CD14-positive monocyte (primary cell): ENCODE measurements at regions not wholly inside any gene's neighbourhood (a gene's known extent, or its start where the extent isn't known, plus 50 kb on each side); places are given as distances from the start of the nearest gene placed in this dataset.
A peak's percentile ranks its signal among the peaks of the same experiment; 100 is the strongest.

Experiments used
- DNase-seq, 3 donors: peaks; one replicate each; pipeline ENCODE4 v3.0.0-alpha.2; 2011 to 2022
- H2AFZ ChIP-seq: 2 replicates; pipeline ENCODE4 v1.6.0; 2012; ENCODE audit warnings: mild to moderate bottlenecking, low read depth, low read length, inconsistent platforms; ENCODE audit not compliant: insufficient read depth, poor library complexity, severe bottlenecking
- H3K27ac ChIP-seq, 2 donors: 1 replicate in 1 of 2; 2 replicates in 1 of 2; pipeline ENCODE4 v1.5.1; 2012 to 2013; ENCODE audit warnings: low read length in 2 of 2, control low read depth in 1 of 2, inconsistent platforms in 1 of 2, low read depth in 1 of 2, mild to moderate bottlenecking in 1 of 2
- H3K27me3 ChIP-seq, 2 donors: one replicate each; pipeline versions ENCODE4 v1.6.0 to v1.6.1; 2011 to 2013; ENCODE audit warnings: low read length in 2 of 2; ENCODE audit not compliant: control insufficient read depth in 2 of 2, insufficient read depth in 2 of 2
- H3K36me3 ChIP-seq, 2 donors: replicated peaks in 1 of 2; 1 replicate in 1 of 2; 2 replicates in 1 of 2; pipeline versions ENCODE4 v1.5.1 to v1.6.1; 2012 to 2013; ENCODE audit warnings: low read length in 2 of 2, control low read depth in 1 of 2, inconsistent platforms in 1 of 2, mild to moderate bottlenecking in 1 of 2; ENCODE audit not compliant: insufficient read depth in 2 of 2, control insufficient read depth in 1 of 2
- H3K4me1 ChIP-seq, 2 donors: 1 replicate in 1 of 2; 2 replicates in 1 of 2; pipeline versions ENCODE4 v1.5.1 to v1.6.1; 2012 to 2013; ENCODE audit warnings: low read length in 2 of 2, control low read depth in 1 of 2, inconsistent platforms in 1 of 2, mild to moderate bottlenecking in 1 of 2, moderate library complexity in 1 of 2; ENCODE audit not compliant: insufficient read depth in 2 of 2, control insufficient read depth in 1 of 2
- H3K4me2 ChIP-seq: replicated peaks from 2 replicates; pipeline ENCODE3; 2012; ENCODE audit warnings: low read length, moderate library complexity, mild to moderate bottlenecking; ENCODE audit not compliant: poor library complexity, severe bottlenecking; ENCODE audit errors: extremely low read depth
- H3K4me3 ChIP-seq, 3 experiments: fragments of 200-600 bp in 1 of 3; sonication (generic) in 1 of 3; replicated peaks in 1 of 3; 1 replicate in 2 of 3; 2 replicates in 1 of 3; pipeline ENCODE4 v1.5.1; 2011 to 2013; ENCODE audit warnings: low read length in 3 of 3, mild to moderate bottlenecking in 3 of 3, control low read depth in 2 of 3, low read depth in 2 of 3, inconsistent platforms in 1 of 3, moderate library complexity in 1 of 3
- H3K79me2 ChIP-seq: 2 replicates; pipeline ENCODE4 v1.6.0; 2012; ENCODE audit warnings: mild to moderate bottlenecking, control low read depth, inconsistent platforms, low read length, moderate library complexity; ENCODE audit not compliant: insufficient read depth
- H3K9ac ChIP-seq: 2 replicates; pipeline ENCODE4 v1.6.0; 2017; ENCODE audit warnings: low read length, mild to moderate bottlenecking; ENCODE audit not compliant: insufficient read depth, poor library complexity, severe bottlenecking
- H3K9me3 ChIP-seq, 2 donors: replicated peaks in 1 of 2; 1 replicate in 1 of 2; 2 replicates in 1 of 2; pipeline versions ENCODE4 v1.5.1 to v1.6.1; 2012 to 2013; ENCODE audit warnings: low read length in 2 of 2, control low read depth in 1 of 2; ENCODE audit not compliant: control insufficient read depth in 1 of 2, insufficient read depth in 1 of 2
- H4K20me1 ChIP-seq: 2 replicates; pipeline ENCODE4 v1.6.0; 2012; ENCODE audit warnings: mild to moderate bottlenecking, low read length, control low read depth, moderate library complexity; ENCODE audit not compliant: insufficient read depth
- H3K27ac Mint-ChIP-seq, 7 donors: one replicate each; pipeline ENCODE4 v1.8.0; 2020; ENCODE audit warnings: mild to moderate bottlenecking in 7 of 7, mixed read lengths in 7 of 7, moderate library complexity in 6 of 7, inconsistent platforms in 2 of 7
- H3K27me3 Mint-ChIP-seq, 3 donors: one replicate each; pipeline ENCODE4 v1.8.0; 2021 to 2022; ENCODE audit warnings: low read depth in 3 of 3, mild to moderate bottlenecking in 3 of 3, mixed read lengths in 3 of 3, moderate library complexity in 3 of 3, inconsistent platforms in 1 of 3
- H3K36me3 Mint-ChIP-seq, 2 donors: one replicate each; pipeline ENCODE4 v1.8.0; 2020; ENCODE audit warnings: mixed read lengths in 2 of 2, inconsistent platforms in 1 of 2, mild to moderate bottlenecking in 1 of 2
- H3K4me1 Mint-ChIP-seq: one replicate; pipeline ENCODE4 v1.8.0; 2020; ENCODE audit warnings: mild to moderate bottlenecking, mixed read lengths
- H3K4me3 Mint-ChIP-seq, 2 donors: one replicate each; pipeline ENCODE4 v1.8.0; 2020; ENCODE audit warnings: mild to moderate bottlenecking in 2 of 2, mixed read lengths in 2 of 2, moderate library complexity in 1 of 2
- H3K9me3 Mint-ChIP-seq, 7 donors: one replicate each; pipeline ENCODE4 v1.8.0; 2020 to 2022; ENCODE audit warnings: mixed read lengths in 7 of 7, mild to moderate bottlenecking in 6 of 7, moderate library complexity in 6 of 7, inconsistent platforms in 2 of 7
- CTCF ChIP-seq: fragments of 200-600 bp; IDR thresholded peaks from one replicate; pipeline ENCODE4 v1.8.0; 2022; ENCODE audit warnings: antibody characterized with exemption, mild to moderate bottlenecking
- WGBS: methylation state at CpG from one replicate; pipeline ENCODE4 v1.1.5; 2013; ENCODE audit warnings: missing lambda C conversion rate; ENCODE audit not compliant: insufficient coverage; 5-methylcytosine and 5-hydroxymethylcytosine counted together
- intact Hi-C, 2 donors: fragments of 100-400 bp; cut with micrococcal nuclease; formaldehyde crosslinking; loops; one replicate each; pipeline versions ENCODE4 v1.15.0 to v1.15.1; 2023

- Histone ChIP-seq H3K9me3 (no peaks in the 10 kb centered on the region), H3K79me2 (no peaks in the 10 kb centered on the region), H2AFZ (no peak overlapping the region), H3K27ac (peak overlapping the region; percentile 56 to 65), H3K4me3 (peak overlapping the region in 1 of 3 experiments; percentile 36), H4K20me1 (no peaks in the 10 kb centered on the region), H3K36me3 (no peaks in the 10 kb centered on the region), H3K4me2 (peak overlapping the region; percentile 50), H3K9ac (no peak overlapping the region), H3K4me1 (peaks cover 83 to 84% of the 10 kb centered on the region in 2 donors), H3K27me3 (peaks cover 0 to 2% of the 10 kb centered on the region in 2 donors)
- Mint-ChIP-seq H3K27me3 (peaks cover 0 to 5% (median 2%) of the 10 kb centered on the region in 3 donors), H3K27ac (no peak overlapping the region), H3K4me1 (peaks cover 34% of the 10 kb centered on the region), H3K4me3 (no peak overlapping the region), H3K9me3 (peaks cover 0 to 5% (median 0%) of the 10 kb centered on the region in 7 donors), H3K36me3 (no peaks in the 10 kb centered on the region)
- no peak for TF ChIP-seq CTCF
- intact Hi-C loops = loop anchor here (2.0 to 10.0 kb wide), 6 partner anchors 45 to 180 kb away; partner anchors contain the start of genes MRPS6 (in 1 of the 2) and SLC5A3 (in 1 of the 2)
- peak; percentile 68 to 81 (median 80) for DNase-seq
- no CpG with 5 or more reads among the region's 3 CpGs for WGBS
Measured at GRCh38 chr21:34022627-34023335, 50.6 kb upstream of the MRPS6 start.

GRCh38 chr21:34021726-34022125 is 51.7 kb upstream of the MRPS6 start:
- no peak overlapping the region for H3K9ac ChIP-seq
- no peak overlapping the region for H3K27ac Mint-ChIP-seq
- H3K79me2 ChIP-seq = no peaks in the 10 kb centered on the region
- no peak for DNase-seq
- no peak overlapping the region for H3K4me3 ChIP-seq
- peaks cover 83 to 94% of the 10 kb centered on the region in 2 donors for H3K4me1 ChIP-seq
- peaks cover 0 to under 1% of the 10 kb centered on the region in 2 donors for H3K27me3 ChIP-seq
- peaks cover 41% of the 10 kb centered on the region for H3K4me1 Mint-ChIP-seq
- no peaks in the 10 kb centered on the region for H3K36me3 ChIP-seq
- H3K9me3 ChIP-seq = no peaks in the 10 kb centered on the region
- H3K27ac ChIP-seq = peak overlapping the region in 1 of 2 donors; percentile 56
- H4K20me1 ChIP-seq = no peaks in the 10 kb centered on the region
- peaks cover 0 to 6% (median 0%) of the 10 kb centered on the region in 7 donors for H3K9me3 Mint-ChIP-seq
- H3K36me3 Mint-ChIP-seq = no peaks in the 10 kb centered on the region
- no peak for TF ChIP-seq CTCF
- H3K27me3 Mint-ChIP-seq = no peaks in the 10 kb centered on the region
- no peak overlapping the region for H3K4me2 ChIP-seq
- no peak overlapping the region for H2AFZ ChIP-seq
- WGBS = no CpG with 5 or more reads among the region's 2 CpGs
- no peak overlapping the region for H3K4me3 Mint-ChIP-seq
- intact Hi-C loops = loop anchor here (2.0 to 10.0 kb wide), 6 partner anchors 44 to 181 kb away; partner anchors contain the start of genes MRPS6 (in 1 of the 2) and SLC5A3 (in 1 of the 2)
